Calu3 (cell line): ENCODE measurements at regions not wholly inside any gene's neighbourhood (a gene's known extent, or its start where the extent isn't known, plus 50 kb on each side); places are given as distances from the start of the nearest gene placed in this dataset.

Experiments
- BruUV-seq: library from RNA; stranded (reverse); fragments of 400-500 nt; replicated peaks from 2 replicates; lab custom pipeline; 2021; lab: Mats Ljungman, UMichigan
- CTCF ChIA-PET: fragments of 300-600 bp; sonication (Branson Sonifier 250); formaldehyde crosslinking; loops from one replicate; lab custom pipeline; 2022; ENCODE audit warnings: antibody characterized with exemption; lab: Charles Lee
- DNase-seq: peaks from one replicate; pipeline ENCODE4 v3.0.0; 2022
- H3K27ac Mint-ChIP-seq: one replicate; pipeline ENCODE4 v1.8.0; 2022; ENCODE audit warnings: mixed read lengths; ENCODE audit not compliant: unreplicated experiment
- H3K27me3 Mint-ChIP-seq: one replicate; pipeline ENCODE4 v1.8.0; 2022; ENCODE audit warnings: mixed read lengths; ENCODE audit not compliant: unreplicated experiment
- H3K36me3 Mint-ChIP-seq: one replicate; pipeline ENCODE4 v1.8.0; 2022; ENCODE audit warnings: mild to moderate bottlenecking, moderate library complexity, mixed read lengths; ENCODE audit not compliant: insufficient read depth, unreplicated experiment
- H3K4me1 Mint-ChIP-seq: one replicate; pipeline ENCODE4 v1.8.0; 2022; ENCODE audit warnings: mild to moderate bottlenecking, low read depth, mixed read lengths; ENCODE audit not compliant: unreplicated experiment
- H3K4me3 Mint-ChIP-seq: one replicate; pipeline ENCODE4 v1.8.0; 2022; ENCODE audit warnings: mild to moderate bottlenecking, low read depth, moderate library complexity, mixed read lengths; ENCODE audit not compliant: unreplicated experiment
- H3K9me3 Mint-ChIP-seq: one replicate; pipeline ENCODE4 v1.8.0; 2022; ENCODE audit warnings: low read depth, mixed read lengths; ENCODE audit not compliant: unreplicated experiment
- CTCF ChIP-seq: fragments of 200-600 bp; IDR thresholded peaks from one replicate; pipeline ENCODE4 v1.8.0; 2022; ENCODE audit warnings: antibody characterized with exemption; ENCODE audit not compliant: unreplicated experiment
- intact Hi-C: fragments of 100-400 bp; cut with micrococcal nuclease; formaldehyde crosslinking; loops from one replicate; pipeline ENCODE4 v1.10.0; 2022; ENCODE audit not compliant: unreplicated experiment

GRCh38 chr9:134551176-134551575 is 90.4 kb upstream of the COL5A1 start:
- Mint-ChIP-seq H3K27me3 (no peaks in the 10 kb centered on the region), H3K36me3 (no peaks in the 10 kb centered on the region), H3K4me3 (no peak overlapping the region), H3K9me3 (peaks cover 3% of the 10 kb centered on the region), H3K27ac (no peak overlapping the region), H3K4me1 (no peaks in the 10 kb centered on the region)
- intact Hi-C loops, result no loop called here
- no peak for DNase-seq
- CTCF ChIA-PET, result no interaction called here
- BruUV-seq, result no TSS peak
- TF ChIP-seq CTCF, result no peak

- CTCF ChIA-PET, result interaction anchor here (0.6 kb wide), 1 partner anchor 14 kb away, joined by 3 read pairs; no protein-coding TSS in a partner anchor
- intact Hi-C loops, result no loop called here
- Mint-ChIP-seq H3K27me3 (no peaks in the 10 kb centered on the region), H3K9me3 (peaks cover 3% of the 10 kb centered on the region), H3K4me1 (no peaks in the 10 kb centered on the region), H3K27ac (no peak overlapping the region), H3K36me3 (no peaks in the 10 kb centered on the region), H3K4me3 (no peak overlapping the region)
- BruUV-seq, result no TSS peak
- TF ChIP-seq CTCF, result no peak
- peak; percentile 52 for DNase-seq
Measured at GRCh38 chr9:134551644-134552348, 89.8 kb upstream of the COL5A1 start.

- Mint-ChIP-seq H3K27me3 (no peaks in the 10 kb centered on the region), H3K4me3 (no peak overlapping the region), H3K4me1 (no peaks in the 10 kb centered on the region), H3K9me3 (peaks cover 3% of the 10 kb centered on the region), H3K27ac (no peak overlapping the region), H3K36me3 (no peaks in the 10 kb centered on the region)
- no TSS peak for BruUV-seq
- intact Hi-C loops, result no loop called here
- DNase-seq, result no peak
- no peak for TF ChIP-seq CTCF
- CTCF ChIA-PET, result interaction anchor here (0.6 kb wide), 1 partner anchor 13 kb away, joined by 3 read pairs; no protein-coding TSS in a partner anchor
Measured at GRCh38 chr9:134552349-134552990, 89.1 kb upstream of the COL5A1 start.

GRCh38 chr9:134553061-134553891 is 88.3 kb upstream of the COL5A1 start:
- no peaks in the 10 kb centered on the region for H3K36me3 Mint-ChIP-seq
- CTCF ChIA-PET, result interaction anchor here (0.6 kb wide), 1 partner anchor 312 kb away, joined by 3 read pairs; no protein-coding TSS in a partner anchor
- DNase-seq, result no peak
- no peak for TF ChIP-seq CTCF
- H3K4me3 Mint-ChIP-seq, result no peak overlapping the region
- BruUV-seq, result no TSS peak
- intact Hi-C loops, result no loop called here
- H3K27ac Mint-ChIP-seq, result no peak overlapping the region
- H3K4me1 Mint-ChIP-seq, result no peaks in the 10 kb centered on the region
- H3K27me3 Mint-ChIP-seq, result no peaks in the 10 kb centered on the region
- peaks cover 3% of the 10 kb centered on the region for H3K9me3 Mint-ChIP-seq
